ENCODE measurements at regions not wholly inside any gene's neighbourhood (a gene's known extent, or its start where the extent isn't known, plus 50 kb on each side); places are given as distances from the start of the nearest gene placed in this dataset.
A peak's percentile ranks its signal among the peaks of the same experiment; 100 is the strongest.

DNA sequence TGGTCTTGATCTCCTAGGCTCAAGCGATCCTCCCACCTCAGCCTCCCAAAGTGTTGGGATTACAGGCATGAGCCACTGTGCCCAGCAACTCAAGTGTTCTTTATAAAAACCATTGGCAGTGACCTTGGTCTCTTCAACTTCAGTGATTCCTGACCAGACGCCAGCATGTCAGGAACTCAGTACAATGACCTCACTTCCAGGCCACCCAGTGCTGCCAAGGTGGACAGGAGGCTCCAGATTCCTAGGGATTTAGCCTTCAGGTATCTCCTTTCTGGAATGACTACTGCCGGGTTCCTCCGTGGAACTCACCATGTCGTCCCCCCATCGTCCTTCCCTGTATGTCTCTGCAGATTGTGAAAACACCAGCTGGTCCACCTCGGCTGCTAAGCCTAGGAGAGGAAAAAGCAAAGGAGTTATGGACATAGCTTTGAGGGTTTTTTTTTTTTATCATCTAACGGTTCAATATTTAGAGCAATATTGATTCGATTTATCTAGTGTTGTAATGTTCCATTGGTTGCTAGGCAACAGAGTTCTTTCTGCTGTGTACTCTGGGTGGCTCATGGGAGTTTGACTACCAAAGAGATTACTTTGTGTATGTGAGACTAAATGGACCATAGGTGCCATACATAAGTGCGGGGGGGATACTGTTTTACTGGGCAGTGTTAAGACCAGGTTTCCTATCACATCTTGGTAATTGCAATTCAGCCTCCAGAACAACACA, 425.8 kb upstream of the AUTS2 start:
- no peaks in the 10 kb centered on the region for H3K9me3 ChIP-seq (ENCODE audit: control insufficient read depth, insufficient read depth, low read length)
- WGBS (ENCODE audit: insufficient coverage) = 82% methylated on average over 9 of the region's 10 CpGs
- peak in 3 of 6 donors; percentile 13 to 91 (median 54) for DNase-seq (ENCODE audit: low read depth in 4 of 6, low spot score in 6 of 6)
- no peaks in the 10 kb centered on the region for H3K36me3 ChIP-seq (ENCODE audit: control insufficient read depth, insufficient read depth, low read length)
- H3K27ac ChIP-seq (ENCODE audit: low read depth, low read length) = no peak overlapping the region
- H3K27me3 ChIP-seq (ENCODE audit: control insufficient read depth, insufficient read depth, low read length) = no peaks in the 10 kb centered on the region
- peaks cover 3% of the 10 kb centered on the region for H3K4me1 ChIP-seq (ENCODE audit: control insufficient read depth, insufficient read depth, low read length)
- no peak overlapping the region for H3K4me3 ChIP-seq (ENCODE audit: low read depth, low read length)

DNA sequence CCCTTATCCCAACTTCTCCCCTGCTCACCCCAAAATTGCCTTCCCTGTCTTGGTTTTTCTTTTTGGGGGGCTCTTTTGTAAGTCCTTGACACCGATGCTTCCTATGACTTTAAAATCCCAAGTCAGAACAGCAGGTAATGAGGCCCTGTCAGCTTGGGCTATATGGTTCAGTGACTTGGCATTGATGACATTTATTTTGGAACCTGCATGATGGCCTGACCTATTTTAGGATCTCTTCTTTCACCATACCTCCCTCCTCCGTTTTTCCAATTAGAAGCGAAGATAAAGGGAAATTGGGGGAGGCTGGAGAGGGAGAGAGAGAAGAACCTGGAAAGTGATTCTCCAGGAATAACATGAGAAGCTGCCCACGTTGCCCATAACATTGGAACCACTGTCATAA, 424.9 kb upstream of the AUTS2 start:
- Histone ChIP-seq H3K27me3 (ENCODE audit: control insufficient read depth, insufficient read depth, low read length) (no peaks in the 10 kb centered on the region), H3K36me3 (ENCODE audit: control insufficient read depth, insufficient read depth, low read length) (no peaks in the 10 kb centered on the region), H3K4me1 (ENCODE audit: control insufficient read depth, insufficient read depth, low read length) (peaks cover 3% of the 10 kb centered on the region), H3K27ac (ENCODE audit: low read depth, low read length) (no peak overlapping the region), H3K4me3 (ENCODE audit: low read depth, low read length) (no peak overlapping the region), H3K9me3 (ENCODE audit: control insufficient read depth, insufficient read depth, low read length) (no peaks in the 10 kb centered on the region)
- DNase-seq (ENCODE audit: low read depth in 4 of 6, low spot score in 6 of 6) = no peak
- WGBS (ENCODE audit: insufficient coverage) = no CpG with 5 or more reads among the region's 4 CpGs

DNA sequence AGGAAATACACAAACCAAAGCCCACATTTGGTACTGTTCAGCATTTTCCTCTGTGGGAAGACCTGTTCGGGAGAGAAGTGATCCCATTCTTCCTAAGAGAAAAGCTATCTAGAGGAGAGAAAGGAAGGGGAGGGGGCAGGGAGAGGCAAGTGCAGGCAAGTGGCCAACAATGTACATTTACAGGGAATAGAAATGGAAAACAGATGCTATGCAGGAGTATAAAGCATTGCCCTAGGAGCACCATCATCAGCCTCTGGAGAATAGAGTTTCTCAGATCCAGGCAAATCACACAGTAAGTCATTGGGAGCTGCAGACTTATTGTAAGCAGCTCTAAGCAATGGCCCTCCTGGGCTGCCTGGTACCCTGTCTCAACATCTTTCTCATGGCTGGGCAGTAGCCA, 424.4 kb upstream of the AUTS2 start:
- H3K4me3 ChIP-seq (ENCODE audit: low read depth, low read length) = no peak overlapping the region
- no peaks in the 10 kb centered on the region for H3K36me3 ChIP-seq (ENCODE audit: control insufficient read depth, insufficient read depth, low read length)
- peak in 1 of 6 donors; percentile 63 for DNase-seq (ENCODE audit: low read depth in 4 of 6, low spot score in 6 of 6)
- H3K4me1 ChIP-seq (ENCODE audit: control insufficient read depth, insufficient read depth, low read length) = peaks cover 3% of the 10 kb centered on the region
- H3K27ac ChIP-seq (ENCODE audit: low read depth, low read length) = no peak overlapping the region
- no peaks in the 10 kb centered on the region for H3K27me3 ChIP-seq (ENCODE audit: control insufficient read depth, insufficient read depth, low read length)
- WGBS (ENCODE audit: insufficient coverage) = no CpG with 5 or more reads among the region's 1 CpG
- no peaks in the 10 kb centered on the region for H3K9me3 ChIP-seq (ENCODE audit: control insufficient read depth, insufficient read depth, low read length)

DNA sequence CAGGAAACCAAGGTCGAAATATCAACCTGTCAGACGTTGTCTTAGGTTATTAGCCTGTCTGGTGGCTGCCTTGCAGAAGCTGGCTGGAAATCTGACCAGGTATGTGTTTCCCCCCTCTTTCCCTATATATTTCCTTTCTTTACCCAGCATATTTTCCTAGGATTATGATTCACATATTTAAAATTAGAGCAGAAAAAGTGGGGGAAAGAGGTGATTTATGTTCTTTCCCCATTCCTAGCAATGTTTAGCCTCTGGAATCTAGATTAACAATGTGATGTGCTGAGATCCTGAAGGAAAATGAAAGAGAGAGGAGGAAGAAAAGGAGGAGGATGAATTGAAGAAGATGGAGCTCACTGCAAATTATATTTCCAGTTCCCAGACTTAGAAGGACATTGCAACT, 421.4 kb upstream of the AUTS2 start:
- no peak overlapping the region for H3K4me3 ChIP-seq (ENCODE audit: low read depth, low read length)
- H3K36me3 ChIP-seq (ENCODE audit: control insufficient read depth, insufficient read depth, low read length) = no peaks in the 10 kb centered on the region
- H3K27me3 ChIP-seq (ENCODE audit: control insufficient read depth, insufficient read depth, low read length) = no peaks in the 10 kb centered on the region
- H3K27ac ChIP-seq (ENCODE audit: low read depth, low read length) = no peak overlapping the region
- DNase-seq (ENCODE audit: low read depth in 4 of 6, low spot score in 6 of 6) = no peak
- H3K9me3 ChIP-seq (ENCODE audit: control insufficient read depth, insufficient read depth, low read length) = no peaks in the 10 kb centered on the region
- WGBS (ENCODE audit: insufficient coverage) = 93% methylated on average over 2 of the region's 2 CpGs
- H3K4me1 ChIP-seq (ENCODE audit: control insufficient read depth, insufficient read depth, low read length) = peaks cover 3% of the 10 kb centered on the region

DNA sequence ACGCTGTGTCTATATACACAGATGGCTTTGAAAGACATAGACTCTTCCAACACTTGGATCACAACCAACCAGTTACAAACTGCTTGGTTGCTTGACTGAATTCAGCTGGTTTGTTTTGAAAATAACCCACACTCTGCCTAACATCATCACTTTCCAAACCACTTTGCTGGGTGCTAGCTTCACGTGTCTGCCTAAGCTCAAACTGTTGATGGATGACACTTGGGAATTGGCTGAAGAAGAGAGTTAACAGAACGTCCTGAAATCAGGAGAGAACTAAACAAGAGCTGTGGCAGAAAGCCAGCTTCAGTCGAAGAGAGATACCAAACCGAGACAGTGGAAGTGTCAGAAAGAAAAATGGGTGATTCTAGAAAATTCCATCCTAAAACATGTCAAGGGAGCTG, 420.8 kb upstream of the AUTS2 start:
- Histone ChIP-seq H3K4me1 (ENCODE audit: control insufficient read depth, insufficient read depth, low read length) (peaks cover 3% of the 10 kb centered on the region), H3K27me3 (ENCODE audit: control insufficient read depth, insufficient read depth, low read length) (no peaks in the 10 kb centered on the region), H3K27ac (ENCODE audit: low read depth, low read length) (no peak overlapping the region), H3K9me3 (ENCODE audit: control insufficient read depth, insufficient read depth, low read length) (no peaks in the 10 kb centered on the region), H3K4me3 (ENCODE audit: low read depth, low read length) (no peak overlapping the region), H3K36me3 (ENCODE audit: control insufficient read depth, insufficient read depth, low read length) (no peaks in the 10 kb centered on the region)
- peak in 1 of 6 donors; percentile 88 for DNase-seq (ENCODE audit: low read depth in 4 of 6, low spot score in 6 of 6)
- WGBS (ENCODE audit: insufficient coverage) = 56% methylated on average over 4 of the region's 5 CpGs

DNA sequence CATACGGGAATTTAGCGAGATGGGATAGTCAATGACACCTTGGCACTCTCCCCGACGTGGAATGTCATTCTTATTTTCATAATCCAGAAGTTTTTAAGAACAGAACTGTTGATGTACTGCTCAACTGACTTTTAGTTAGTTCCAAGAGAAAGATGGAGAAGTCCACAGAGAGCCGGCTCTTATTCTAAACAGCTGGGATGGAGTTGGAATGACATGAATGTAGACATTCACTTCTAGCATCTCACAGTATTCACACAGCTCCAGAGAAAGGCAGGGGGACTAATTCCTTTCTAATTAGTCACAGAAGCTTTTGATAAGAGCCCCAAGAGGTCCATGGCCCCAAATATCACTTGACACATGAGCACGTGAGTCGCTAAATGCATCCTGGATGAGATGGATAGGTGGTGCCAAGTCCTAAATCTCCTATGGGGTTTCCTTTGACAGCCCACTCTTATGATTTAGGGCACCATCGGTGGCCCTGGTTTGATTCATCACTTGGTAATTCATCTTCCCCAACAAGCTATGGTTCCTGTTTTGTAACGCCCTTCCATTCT, 420.3 kb upstream of the AUTS2 start:
- no peaks in the 10 kb centered on the region for H3K36me3 ChIP-seq (ENCODE audit: control insufficient read depth, insufficient read depth, low read length)
- H3K9me3 ChIP-seq (ENCODE audit: control insufficient read depth, insufficient read depth, low read length) = no peaks in the 10 kb centered on the region
- no peak for DNase-seq (ENCODE audit: low read depth in 4 of 6, low spot score in 6 of 6)
- H3K4me3 ChIP-seq (ENCODE audit: low read depth, low read length) = no peak overlapping the region
- peaks cover 3% of the 10 kb centered on the region for H3K4me1 ChIP-seq (ENCODE audit: control insufficient read depth, insufficient read depth, low read length)
- H3K27me3 ChIP-seq (ENCODE audit: control insufficient read depth, insufficient read depth, low read length) = no peaks in the 10 kb centered on the region
- no peak overlapping the region for H3K27ac ChIP-seq (ENCODE audit: low read depth, low read length)
- WGBS (ENCODE audit: insufficient coverage) = 20% methylated on average over 1 of the region's 9 CpGs

DNA sequence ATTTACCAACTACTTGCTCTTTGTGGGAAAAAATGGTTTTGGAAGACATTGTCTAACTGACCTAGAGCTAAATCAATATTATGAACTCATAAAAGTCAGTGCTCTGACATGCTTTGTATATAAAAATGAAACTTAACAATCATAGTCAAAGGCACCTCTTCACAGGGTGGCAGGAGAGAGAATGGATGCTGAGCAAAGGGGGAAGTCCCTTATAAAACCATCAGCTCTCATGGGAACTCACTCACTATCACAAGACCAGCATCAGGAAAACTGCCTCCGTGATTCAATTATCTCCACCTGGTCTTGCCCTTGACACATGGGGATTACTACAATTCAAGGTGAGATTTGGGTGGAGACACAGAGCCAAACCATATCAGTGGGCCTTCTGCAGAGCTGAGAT, 417.6 kb upstream of the AUTS2 start:
- no peaks in the 10 kb centered on the region for H3K9me3 ChIP-seq (ENCODE audit: control insufficient read depth, insufficient read depth, low read length)
- DNase-seq (ENCODE audit: low read depth in 4 of 6, low spot score in 6 of 6) = no peak
- H3K27me3 ChIP-seq (ENCODE audit: control insufficient read depth, insufficient read depth, low read length) = no peaks in the 10 kb centered on the region
- H3K4me3 ChIP-seq (ENCODE audit: low read depth, low read length) = no peak overlapping the region
- no CpG with 5 or more reads among the region's 1 CpG for WGBS (ENCODE audit: insufficient coverage)
- no peaks in the 10 kb centered on the region for H3K36me3 ChIP-seq (ENCODE audit: control insufficient read depth, insufficient read depth, low read length)
- no peaks in the 10 kb centered on the region for H3K4me1 ChIP-seq (ENCODE audit: control insufficient read depth, insufficient read depth, low read length)
- H3K27ac ChIP-seq (ENCODE audit: low read depth, low read length) = no peak overlapping the region

DNA sequence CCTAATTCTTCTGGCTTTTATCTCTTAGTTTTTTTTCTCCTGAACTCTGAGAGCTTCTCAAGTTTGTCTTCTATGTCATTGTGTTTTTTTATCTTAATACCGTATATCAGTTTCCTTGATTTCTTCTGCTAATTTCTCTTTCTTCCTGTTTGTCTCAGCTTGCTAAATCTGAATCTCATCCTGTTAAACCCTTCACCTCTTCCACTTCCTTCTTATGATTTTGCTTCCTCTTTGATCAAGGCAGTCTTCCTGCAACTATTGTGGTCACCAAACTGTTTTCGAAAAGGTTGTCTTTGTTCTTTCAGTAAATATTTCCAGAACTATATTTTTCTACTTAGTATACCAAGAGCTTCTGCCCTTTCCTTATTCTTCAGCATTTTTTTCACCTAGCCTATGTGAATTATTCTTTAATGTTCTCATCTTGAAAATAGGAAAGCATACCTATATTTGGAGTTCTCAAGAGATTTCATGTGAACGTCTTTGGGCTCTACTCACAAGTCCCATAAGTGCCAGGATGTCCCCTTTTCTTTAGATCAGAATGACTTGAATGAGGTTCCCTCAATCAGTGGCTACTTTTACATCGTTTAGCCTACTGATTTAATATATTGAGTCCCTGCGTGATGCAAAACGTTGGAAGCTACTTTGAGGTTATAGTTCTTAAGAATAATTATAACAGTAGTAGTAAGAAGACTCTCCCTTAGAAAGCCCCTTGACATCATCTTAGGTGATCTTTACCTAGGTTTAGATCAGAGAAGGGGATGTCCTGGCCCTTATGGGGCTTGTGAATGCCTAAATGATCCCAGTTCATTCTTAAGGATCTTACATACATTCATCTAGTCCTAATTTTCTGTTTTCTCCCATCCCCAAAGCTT, 415.4 kb upstream of the AUTS2 start:
- Histone ChIP-seq H3K9me3 (ENCODE audit: control insufficient read depth, insufficient read depth, low read length) (no peaks in the 10 kb centered on the region), H3K4me1 (ENCODE audit: control insufficient read depth, insufficient read depth, low read length) (no peaks in the 10 kb centered on the region), H3K4me3 (ENCODE audit: low read depth, low read length) (no peak overlapping the region), H3K36me3 (ENCODE audit: control insufficient read depth, insufficient read depth, low read length) (no peaks in the 10 kb centered on the region), H3K27ac (ENCODE audit: low read depth, low read length) (no peak overlapping the region), H3K27me3 (ENCODE audit: control insufficient read depth, insufficient read depth, low read length) (no peaks in the 10 kb centered on the region)
- DNase-seq (ENCODE audit: low read depth in 4 of 6, low spot score in 6 of 6) = no peak
- 100% methylated on average over 1 of the region's 6 CpGs for WGBS (ENCODE audit: insufficient coverage)

DNA sequence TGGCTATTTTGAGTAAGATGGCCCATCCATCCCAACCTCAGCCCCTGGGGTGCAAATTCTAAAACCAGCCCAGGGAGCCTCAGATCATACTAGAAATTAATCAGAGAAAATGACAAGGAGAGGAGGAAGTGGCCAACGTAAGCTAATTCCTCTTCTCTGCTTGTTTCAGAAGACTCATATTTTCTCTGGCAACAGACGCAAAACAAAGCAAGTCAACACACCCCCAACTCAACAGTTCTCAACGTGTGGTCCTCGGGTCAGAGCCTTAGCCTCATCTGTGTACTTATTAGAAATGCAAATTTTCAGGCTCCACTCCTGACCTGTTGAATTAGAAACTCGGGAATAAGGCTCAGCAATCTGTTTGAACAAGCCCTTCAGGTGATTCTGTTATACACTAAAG, 413.9 kb upstream of the AUTS2 start:
- Histone ChIP-seq H3K4me3 (ENCODE audit: low read depth, low read length) (no peak overlapping the region), H3K4me1 (ENCODE audit: control insufficient read depth, insufficient read depth, low read length) (no peaks in the 10 kb centered on the region), H3K27me3 (ENCODE audit: control insufficient read depth, insufficient read depth, low read length) (no peaks in the 10 kb centered on the region), H3K27ac (ENCODE audit: low read depth, low read length) (peak overlapping the region; percentile 57), H3K36me3 (ENCODE audit: control insufficient read depth, insufficient read depth, low read length) (no peaks in the 10 kb centered on the region), H3K9me3 (ENCODE audit: control insufficient read depth, insufficient read depth, low read length) (no peaks in the 10 kb centered on the region)
- 63% methylated on average over 1 of the region's 5 CpGs for WGBS (ENCODE audit: insufficient coverage)
- DNase-seq (ENCODE audit: low read depth in 4 of 6, low spot score in 6 of 6) = peak in 1 of 6 donors; percentile 63

All from spinal cord (tissue), 9 donors.